Adrenal gland (tissue), 5 donors: ENCODE measurements at regions not wholly inside any gene's neighbourhood (a gene's known extent, or its start where the extent isn't known, plus 50 kb on each side); places are given as distances from the start of the nearest gene placed in this dataset.

Experiments
- POLR2A ChIP-seq, 2 donors: fragments of 450-650 bp; IDR thresholded peaks; one replicate each; pipeline ENCODE4 v1.6.1; 2017; ENCODE audit warnings: antibody characterized with exemption in 2 of 2, mild to moderate bottlenecking in 2 of 2, moderate library complexity in 1 of 2
- TF ChIP-seq, protein P1 (sequence below), 6 experiments: fragments of 450-650 bp in 4 of 6; fragments of 200-600 bp in 2 of 6; sonication (generic) in 1 of 6; IDR thresholded peaks; 1 replicate in 5 of 6; 2 replicates in 1 of 6; pipeline versions ENCODE4 v1.5.1 to v1.8.0; 2016 to 2021; ENCODE audit warnings: antibody characterized with exemption in 6 of 6, mild to moderate bottlenecking in 2 of 6, moderate library complexity in 1 of 6
- donor health status: DM: no; HTN: no; CAD: no.

GRCh38 chr11:29713831-29714320 lies 303.0 kb downstream of the KCNA4 start:
- TF ChIP-seq, protein P1, sequence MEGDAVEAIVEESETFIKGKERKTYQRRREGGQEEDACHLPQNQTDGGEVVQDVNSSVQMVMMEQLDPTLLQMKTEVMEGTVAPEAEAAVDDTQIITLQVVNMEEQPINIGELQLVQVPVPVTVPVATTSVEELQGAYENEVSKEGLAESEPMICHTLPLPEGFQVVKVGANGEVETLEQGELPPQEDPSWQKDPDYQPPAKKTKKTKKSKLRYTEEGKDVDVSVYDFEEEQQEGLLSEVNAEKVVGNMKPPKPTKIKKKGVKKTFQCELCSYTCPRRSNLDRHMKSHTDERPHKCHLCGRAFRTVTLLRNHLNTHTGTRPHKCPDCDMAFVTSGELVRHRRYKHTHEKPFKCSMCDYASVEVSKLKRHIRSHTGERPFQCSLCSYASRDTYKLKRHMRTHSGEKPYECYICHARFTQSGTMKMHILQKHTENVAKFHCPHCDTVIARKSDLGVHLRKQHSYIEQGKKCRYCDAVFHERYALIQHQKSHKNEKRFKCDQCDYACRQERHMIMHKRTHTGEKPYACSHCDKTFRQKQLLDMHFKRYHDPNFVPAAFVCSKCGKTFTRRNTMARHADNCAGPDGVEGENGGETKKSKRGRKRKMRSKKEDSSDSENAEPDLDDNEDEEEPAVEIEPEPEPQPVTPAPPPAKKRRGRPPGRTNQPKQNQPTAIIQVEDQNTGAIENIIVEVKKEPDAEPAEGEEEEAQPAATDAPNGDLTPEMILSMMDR (IDR thresholded peaks at IDR 0.05), result no peak
- TF ChIP-seq POLR2A (IDR thresholded peaks at IDR 0.05), result no peak
